ENCODE measurements at regions not wholly inside any gene's neighbourhood (a gene's known extent, or its start where the extent isn't known, plus 50 kb on each side); places are given as distances from the start of the nearest gene placed in this dataset.

DNA sequence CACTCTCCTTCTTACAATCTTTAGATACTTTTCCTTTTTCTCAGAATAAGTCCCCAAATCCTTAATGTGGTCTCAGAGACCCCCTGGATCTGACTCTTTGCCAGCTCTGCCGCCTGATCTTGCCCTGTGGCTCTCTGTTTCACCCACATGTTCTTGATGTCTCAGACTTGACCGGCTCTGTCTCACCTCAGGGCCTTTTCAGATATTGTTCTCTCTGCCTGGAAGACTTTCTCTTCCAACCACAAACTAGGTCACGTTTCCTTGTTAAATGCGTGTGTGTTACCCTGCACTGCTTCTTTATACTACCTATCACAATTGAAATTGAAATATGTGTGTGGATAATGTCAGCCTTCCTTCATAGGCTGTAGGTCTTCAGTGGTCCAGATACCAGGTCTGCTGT, 265.4 kb upstream of the NUDT12 start:
- TF ChIP-seq, protein P1, sequence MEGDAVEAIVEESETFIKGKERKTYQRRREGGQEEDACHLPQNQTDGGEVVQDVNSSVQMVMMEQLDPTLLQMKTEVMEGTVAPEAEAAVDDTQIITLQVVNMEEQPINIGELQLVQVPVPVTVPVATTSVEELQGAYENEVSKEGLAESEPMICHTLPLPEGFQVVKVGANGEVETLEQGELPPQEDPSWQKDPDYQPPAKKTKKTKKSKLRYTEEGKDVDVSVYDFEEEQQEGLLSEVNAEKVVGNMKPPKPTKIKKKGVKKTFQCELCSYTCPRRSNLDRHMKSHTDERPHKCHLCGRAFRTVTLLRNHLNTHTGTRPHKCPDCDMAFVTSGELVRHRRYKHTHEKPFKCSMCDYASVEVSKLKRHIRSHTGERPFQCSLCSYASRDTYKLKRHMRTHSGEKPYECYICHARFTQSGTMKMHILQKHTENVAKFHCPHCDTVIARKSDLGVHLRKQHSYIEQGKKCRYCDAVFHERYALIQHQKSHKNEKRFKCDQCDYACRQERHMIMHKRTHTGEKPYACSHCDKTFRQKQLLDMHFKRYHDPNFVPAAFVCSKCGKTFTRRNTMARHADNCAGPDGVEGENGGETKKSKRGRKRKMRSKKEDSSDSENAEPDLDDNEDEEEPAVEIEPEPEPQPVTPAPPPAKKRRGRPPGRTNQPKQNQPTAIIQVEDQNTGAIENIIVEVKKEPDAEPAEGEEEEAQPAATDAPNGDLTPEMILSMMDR (IDR thresholded peaks at IDR 0.05; ENCODE audit: low read depth, low read length, missing input control): no peak
- TF ChIP-seq HNF4A (conservative IDR thresholded peaks at IDR 0.05) (no peak), RAD21 (IDR thresholded peaks at IDR 0.05) (no peak), TAF1 (conservative IDR thresholded peaks at IDR 0.05) (no peak), GABPA (IDR thresholded peaks at IDR 0.05 in 1 of 2, conservative IDR thresholded peaks at IDR 0.05 in 1 of 2) (no peak)
- TF ChIP-seq, protein P2, sequence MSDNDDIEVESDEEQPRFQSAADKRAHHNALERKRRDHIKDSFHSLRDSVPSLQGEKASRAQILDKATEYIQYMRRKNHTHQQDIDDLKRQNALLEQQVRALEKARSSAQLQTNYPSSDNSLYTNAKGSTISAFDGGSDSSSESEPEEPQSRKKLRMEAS (IDR thresholded peaks at IDR 0.05): no peak

All from liver (tissue), 3 donors.